Tibial nerve (tissue), 4 donors: ENCODE measurements at regions not wholly inside any gene's neighbourhood (a gene's known extent, or its start where the extent isn't known, plus 50 kb on each side); places are given as distances from the start of the nearest gene placed in this dataset.

ENCODE experiments used
- CTCF ChIP-seq, 5 experiments: fragments of 200-600 bp in 3 of 5; fragments of 450-650 bp in 2 of 5; sonication (generic) in 3 of 5; IDR thresholded peaks; one replicate each; pipeline ENCODE4 v1.5.1; 2016 to 2019; ENCODE audit warnings: antibody characterized with exemption in 5 of 5, mild to moderate bottlenecking in 3 of 5, moderate library complexity in 2 of 5
- EP300 ChIP-seq, 2 donors: sonication (generic); formaldehyde crosslinking; IDR thresholded peaks; one replicate each; pipeline ENCODE4 v1.6.1; 2017; ENCODE audit warnings: antibody characterized with exemption in 2 of 2, mild to moderate bottlenecking in 1 of 2
- POLR2A ChIP-seq, 2 donors: fragments of 450-650 bp; IDR thresholded peaks; one replicate each; pipeline ENCODE4 v1.6.1; 2017; ENCODE audit warnings: antibody characterized with exemption in 2 of 2, mild to moderate bottlenecking in 2 of 2, moderate library complexity in 2 of 2

GRCh38 chr2:22238967-22239366 is 1115.2 kb downstream of the TDRD15 start:
- TF ChIP-seq CTCF (IDR thresholded peaks at IDR 0.05): no peak
- no peak for TF ChIP-seq POLR2A (IDR thresholded peaks at IDR 0.05)
- TF ChIP-seq EP300 (IDR thresholded peaks at IDR 0.05): no peak
